HEK293 (cell line): ENCODE measurements at regions not wholly inside any gene's neighbourhood (a gene's known extent, or its start where the extent isn't known, plus 50 kb on each side); places are given as distances from the start of the nearest gene placed in this dataset.

Experiments used
- CTCF ChIA-PET: fragments of 350-600 bp; formaldehyde crosslinking; extraction: SDS; loops from one replicate; lab custom pipeline; 2021; ENCODE audit warnings: antibody characterized with exemption; lab: Yijun Ruan, JAX
- POLR2A ChIA-PET: fragments of 300-600 bp; formaldehyde crosslinking; extraction: SDS; loops from one replicate; lab custom pipeline; 2020; ENCODE audit warnings: antibody characterized with exemption, inconsistent platforms; lab: Yijun Ruan, JAX
- H3K27ac ChIP-seq: fragments of 200-500 bp; sonication (Bioruptor generic); 2 replicates; pipeline ENCODE4 v1.5.1; 2014; ENCODE audit warnings: low read depth, low read length, control low read depth, inconsistent platforms; ENCODE audit errors: extremely low read depth
- H3K36me3 ChIP-seq, 2 experiments: fragments of 200-500 bp in 1 of 2; sonication (Bioruptor generic) in 1 of 2; 1 replicate in 1 of 2; 2 replicates in 1 of 2; pipeline ENCODE4 v1.5.1; 2014 to 2017; ENCODE audit warnings: inconsistent platforms in 2 of 2, low read length in 2 of 2; ENCODE audit not compliant: control insufficient read depth in 2 of 2, insufficient read depth in 1 of 2
- H3K4me1 ChIP-seq: fragments of 200-500 bp; sonication (Bioruptor generic); 2 replicates; pipeline ENCODE4 v1.5.1; 2014; ENCODE audit warnings: mild to moderate bottlenecking, low read length, inconsistent platforms; ENCODE audit not compliant: control insufficient read depth, insufficient read depth
- H3K4me3 ChIP-seq: 2 replicates; pipeline ENCODE4 v1.5.1; 2011; ENCODE audit warnings: low read depth, mild to moderate bottlenecking, control low read depth, low read length, moderate library complexity
- H3K9me3 ChIP-seq: fragments of 200-500 bp; sonication (Bioruptor generic); 2 replicates; pipeline ENCODE4 v1.5.1; 2014; ENCODE audit warnings: low read depth, low read length, inconsistent platforms; ENCODE audit not compliant: control insufficient read depth, insufficient read depth
- GLI4 ChIP-seq: fragments of 450-650 bp; formaldehyde crosslinking; IDR thresholded peaks from 2 replicates; pipeline ENCODE4 v1.5.1; 2016; ENCODE audit warnings: missing biosample characterization, missing genetic modification characterization
- HOXA7 ChIP-seq: sonication (generic); formaldehyde crosslinking; IDR thresholded peaks from 2 replicates; pipeline ENCODE4 v1.8.1; 2022; ENCODE audit warnings: missing genetic modification reagents, borderline replicate concordance
- KLF16 ChIP-seq: fragments of 450-650 bp; formaldehyde crosslinking; IDR thresholded peaks from 2 replicates; pipeline ENCODE4 v1.5.1; 2017; ENCODE audit warnings: missing biosample characterization, missing genetic modification characterization
- YY1 ChIP-seq: fragments of 450-650 bp; formaldehyde crosslinking; IDR thresholded peaks from 2 replicates; pipeline ENCODE4 v1.5.1; 2018; ENCODE audit warnings: missing biosample characterization, missing genetic modification characterization
- ZBTB8A ChIP-seq: fragments of 450-650 bp; formaldehyde crosslinking; IDR thresholded peaks from 2 replicates; pipeline ENCODE4 v1.5.1; 2016; ENCODE audit warnings: missing biosample characterization, missing genetic modification characterization
- ZNF140 ChIP-seq: fragments of 450-650 bp; formaldehyde crosslinking; IDR thresholded peaks from 2 replicates; pipeline ENCODE4 v1.5.1; 2016; ENCODE audit warnings: missing biosample characterization, missing genetic modification characterization
- ZNF157 ChIP-seq: fragments of 450-650 bp; formaldehyde crosslinking; IDR thresholded peaks from 2 replicates; pipeline ENCODE4 v1.5.1; 2016; ENCODE audit warnings: missing biosample characterization, missing genetic modification characterization
- ZNF280C ChIP-seq: fragments of 450-650 bp; formaldehyde crosslinking; IDR thresholded peaks from 2 replicates; pipeline ENCODE4 v1.5.1; 2016; ENCODE audit warnings: missing biosample characterization, missing genetic modification characterization
- ZNF558 ChIP-seq: fragments of 450-650 bp; formaldehyde crosslinking; IDR thresholded peaks from 2 replicates; pipeline ENCODE4 v1.5.1; 2016; ENCODE audit warnings: missing biosample characterization, missing genetic modification characterization
- ZNF571 ChIP-seq: fragments of 450-650 bp; formaldehyde crosslinking; IDR thresholded peaks from 2 replicates; pipeline ENCODE4 v1.5.0; 2017; ENCODE audit warnings: missing biosample characterization, missing genetic modification characterization
- ZNF664 ChIP-seq: fragments of 450-650 bp; formaldehyde crosslinking; IDR thresholded peaks from 2 replicates; pipeline ENCODE4 v1.5.1; 2016; ENCODE audit warnings: missing biosample characterization, missing genetic modification characterization
- ZNF677 ChIP-seq: fragments of 450-650 bp; IDR thresholded peaks from 2 replicates; pipeline ENCODE4 v1.5.0; 2018; ENCODE audit warnings: missing biosample characterization, mild to moderate bottlenecking, missing genetic modification characterization, moderate library complexity
- ZNF76 ChIP-seq: fragments of 450-650 bp; formaldehyde crosslinking; IDR thresholded peaks from 2 replicates; pipeline ENCODE4; 2016; ENCODE audit warnings: low read depth, missing biosample characterization, missing genetic modification characterization, borderline replicate concordance
- ZNF785 ChIP-seq: fragments of 450-650 bp; formaldehyde crosslinking; IDR thresholded peaks from 2 replicates; pipeline ENCODE4 v1.5.1; 2016; ENCODE audit warnings: missing biosample characterization, missing genetic modification characterization
- ZNF791 ChIP-seq: fragments of 450-650 bp; formaldehyde crosslinking; IDR thresholded peaks from 2 replicates; pipeline ENCODE4 v1.5.1; 2016; ENCODE audit warnings: missing biosample characterization, missing genetic modification characterization
- TF ChIP-seq, protein P1 (sequence below): fragments of 450-650 bp; formaldehyde crosslinking; IDR thresholded peaks from 2 replicates; pipeline ENCODE4 v1.5.1; 2016; ENCODE audit warnings: missing biosample characterization, missing genetic modification characterization
- TF ChIP-seq, protein P2 (sequence below): sonication (generic); formaldehyde crosslinking; IDR thresholded peaks from 2 replicates; pipeline ENCODE4 v1.8.1; 2022; ENCODE audit warnings: mild to moderate bottlenecking, moderate library complexity, missing genetic modification reagents
- TF ChIP-seq, protein P3 (sequence below): fragments of 450-650 bp; formaldehyde crosslinking; IDR thresholded peaks from 2 replicates; pipeline ENCODE4 v1.5.0; 2017; ENCODE audit warnings: missing biosample characterization, missing genetic modification characterization, borderline replicate concordance

DNA sequence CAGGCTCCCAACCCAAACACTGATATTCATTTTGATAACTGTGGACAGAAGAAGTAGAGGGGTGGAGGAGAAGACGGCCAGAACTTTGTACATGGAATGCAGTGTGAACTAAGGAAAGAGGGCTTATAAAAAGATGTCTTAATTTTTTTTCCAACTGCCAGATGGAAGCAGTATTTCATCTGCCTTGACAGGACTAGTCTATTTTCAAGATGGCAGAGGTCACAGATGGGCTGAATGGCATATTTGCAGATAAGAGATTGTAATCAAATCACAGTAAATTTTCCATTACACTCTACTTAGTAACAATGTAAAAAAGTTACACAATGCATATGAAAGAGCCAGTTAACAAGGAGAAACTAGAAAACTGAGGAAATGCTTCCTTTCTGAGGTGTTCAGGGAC is 246.8 kb upstream of the FMN2 start:
- ChIA-PET CTCF (no interaction called here), POLR2A (no interaction called here)
- Histone ChIP-seq H3K4me3 (no peak overlapping the region), H3K9me3 (no peaks in the 10 kb centered on the region; the same call in 1 of the 2 replicates), H3K4me1 (no peaks in the 10 kb centered on the region), H3K27ac (no peak overlapping the region), H3K36me3 (no peaks in the 10 kb centered on the region)
- TF ChIP-seq KLF16 (tag by site-specific recombination): no peak
- no peak for TF ChIP-seq HOXA7
- TF ChIP-seq ZNF791: no peak
- no peak for TF ChIP-seq ZNF571 (tag by site-specific recombination)
- TF ChIP-seq ZNF280C (tag by site-specific recombination): no peak
- TF ChIP-seq ZNF785 (tag by site-specific recombination): no peak
- TF ChIP-seq, protein P1, sequence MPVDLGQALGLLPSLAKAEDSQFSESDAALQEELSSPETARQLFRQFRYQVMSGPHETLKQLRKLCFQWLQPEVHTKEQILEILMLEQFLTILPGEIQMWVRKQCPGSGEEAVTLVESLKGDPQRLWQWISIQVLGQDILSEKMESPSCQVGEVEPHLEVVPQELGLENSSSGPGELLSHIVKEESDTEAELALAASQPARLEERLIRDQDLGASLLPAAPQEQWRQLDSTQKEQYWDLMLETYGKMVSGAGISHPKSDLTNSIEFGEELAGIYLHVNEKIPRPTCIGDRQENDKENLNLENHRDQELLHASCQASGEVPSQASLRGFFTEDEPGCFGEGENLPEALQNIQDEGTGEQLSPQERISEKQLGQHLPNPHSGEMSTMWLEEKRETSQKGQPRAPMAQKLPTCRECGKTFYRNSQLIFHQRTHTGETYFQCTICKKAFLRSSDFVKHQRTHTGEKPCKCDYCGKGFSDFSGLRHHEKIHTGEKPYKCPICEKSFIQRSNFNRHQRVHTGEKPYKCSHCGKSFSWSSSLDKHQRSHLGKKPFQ (tag by site-specific recombination): no peak

GRCh38 chr1:239854922-239855321 is 236.8 kb upstream of the FMN2 start:
- Histone ChIP-seq H3K36me3 (no peaks in the 10 kb centered on the region), H3K9me3 (no peaks in the 10 kb centered on the region), H3K4me1 (peaks cover 19% of the 10 kb centered on the region), H3K27ac (no peak overlapping the region), H3K4me3 (no peak overlapping the region)
- POLR2A ChIA-PET: no interaction called here
- CTCF ChIA-PET: interaction anchor here (0.7 to 1.2 kb wide), 3 partner anchors 43 to 179 kb away, joined by 3 to 4 read pairs (median 3); no protein-coding TSS in a partner anchor
- TF ChIP-seq ZNF76 (tag by site-specific recombination): no peak
- TF ChIP-seq YY1: no peak
- TF ChIP-seq ZNF677: no peak
- TF ChIP-seq ZBTB8A (tag by site-specific recombination): no peak
- TF ChIP-seq ZNF558 (tag by site-specific recombination): no peak
- no peak for TF ChIP-seq ZNF157 (tag by site-specific recombination)
- TF ChIP-seq, protein P2, sequence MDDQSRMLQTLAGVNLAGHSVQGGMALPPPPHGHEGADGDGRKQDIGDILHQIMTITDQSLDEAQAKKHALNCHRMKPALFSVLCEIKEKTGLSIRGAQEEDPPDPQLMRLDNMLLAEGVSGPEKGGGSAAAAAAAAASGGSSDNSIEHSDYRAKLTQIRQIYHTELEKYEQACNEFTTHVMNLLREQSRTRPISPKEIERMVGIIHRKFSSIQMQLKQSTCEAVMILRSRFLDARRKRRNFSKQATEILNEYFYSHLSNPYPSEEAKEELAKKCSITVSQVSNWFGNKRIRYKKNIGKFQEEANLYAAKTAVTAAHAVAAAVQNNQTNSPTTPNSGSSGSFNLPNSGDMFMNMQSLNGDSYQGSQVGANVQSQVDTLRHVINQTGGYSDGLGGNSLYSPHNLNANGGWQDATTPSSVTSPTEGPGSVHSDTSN: no peak
- TF ChIP-seq, protein P3, sequence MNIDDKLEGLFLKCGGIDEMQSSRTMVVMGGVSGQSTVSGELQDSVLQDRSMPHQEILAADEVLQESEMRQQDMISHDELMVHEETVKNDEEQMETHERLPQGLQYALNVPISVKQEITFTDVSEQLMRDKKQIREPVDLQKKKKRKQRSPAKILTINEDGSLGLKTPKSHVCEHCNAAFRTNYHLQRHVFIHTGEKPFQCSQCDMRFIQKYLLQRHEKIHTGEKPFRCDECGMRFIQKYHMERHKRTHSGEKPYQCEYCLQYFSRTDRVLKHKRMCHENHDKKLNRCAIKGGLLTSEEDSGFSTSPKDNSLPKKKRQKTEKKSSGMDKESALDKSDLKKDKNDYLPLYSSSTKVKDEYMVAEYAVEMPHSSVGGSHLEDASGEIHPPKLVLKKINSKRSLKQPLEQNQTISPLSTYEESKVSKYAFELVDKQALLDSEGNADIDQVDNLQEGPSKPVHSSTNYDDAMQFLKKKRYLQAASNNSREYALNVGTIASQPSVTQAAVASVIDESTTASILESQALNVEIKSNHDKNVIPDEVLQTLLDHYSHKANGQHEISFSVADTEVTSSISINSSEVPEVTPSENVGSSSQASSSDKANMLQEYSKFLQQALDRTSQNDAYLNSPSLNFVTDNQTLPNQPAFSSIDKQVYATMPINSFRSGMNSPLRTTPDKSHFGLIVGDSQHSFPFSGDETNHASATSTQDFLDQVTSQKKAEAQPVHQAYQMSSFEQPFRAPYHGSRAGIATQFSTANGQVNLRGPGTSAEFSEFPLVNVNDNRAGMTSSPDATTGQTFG (tag by site-specific recombination): no peak
- TF ChIP-seq ZNF664 (tag by site-specific recombination): no peak
- TF ChIP-seq ZNF140 (tag by site-specific recombination): no peak
- no peak for TF ChIP-seq ZNF785 (tag by site-specific recombination)
- TF ChIP-seq GLI4 (tag by site-specific recombination): no peak
- no peak for TF ChIP-seq ZNF280C (tag by site-specific recombination)
